ENCODE measurements at regions not wholly inside any gene's neighbourhood (a gene's known extent, or its start where the extent isn't known, plus 50 kb on each side); places are given as distances from the start of the nearest gene placed in this dataset.

- Histone ChIP-seq H3K4me1 (ENCODE audit: control insufficient read depth, extremely low read depth, insufficient read depth, low read length) (no peaks in the 10 kb centered on the region), H3K27me3 (ENCODE audit: control insufficient read depth, insufficient read depth, low read length) (no peaks in the 10 kb centered on the region), H3K9me3 (ENCODE audit: control insufficient read depth, insufficient read depth, low read depth, low read length) (no peaks in the 10 kb centered on the region), H3K27ac (ENCODE audit: insufficient read depth, low read length) (no peak overlapping the region), H3K36me3 (ENCODE audit: control insufficient read depth, insufficient read depth, low read length) (no peaks in the 10 kb centered on the region), H3K4me3 (replicated peaks in 1 of 4; ENCODE audit: control extremely low read depth in 1 of 4, insufficient read depth in 1 of 4, low read depth in 3 of 4, low read length in 4 of 4) (no peak overlapping the region), H3K4me2 (ENCODE audit: extremely low read depth, insufficient read depth, low read length) (no peak overlapping the region), H4K20me1 (ENCODE audit: control insufficient read depth, extremely low read depth, insufficient read depth, low read length) (no peaks in the 10 kb centered on the region), H3K9ac (ENCODE audit: insufficient read depth, low read length) (no peak overlapping the region), H2AFZ (ENCODE audit: low read length) (no peak overlapping the region), H3K79me2 (ENCODE audit: control insufficient read depth, insufficient read depth, low read length) (no peaks in the 10 kb centered on the region)
- TF ChIP-seq, protein P1, sequence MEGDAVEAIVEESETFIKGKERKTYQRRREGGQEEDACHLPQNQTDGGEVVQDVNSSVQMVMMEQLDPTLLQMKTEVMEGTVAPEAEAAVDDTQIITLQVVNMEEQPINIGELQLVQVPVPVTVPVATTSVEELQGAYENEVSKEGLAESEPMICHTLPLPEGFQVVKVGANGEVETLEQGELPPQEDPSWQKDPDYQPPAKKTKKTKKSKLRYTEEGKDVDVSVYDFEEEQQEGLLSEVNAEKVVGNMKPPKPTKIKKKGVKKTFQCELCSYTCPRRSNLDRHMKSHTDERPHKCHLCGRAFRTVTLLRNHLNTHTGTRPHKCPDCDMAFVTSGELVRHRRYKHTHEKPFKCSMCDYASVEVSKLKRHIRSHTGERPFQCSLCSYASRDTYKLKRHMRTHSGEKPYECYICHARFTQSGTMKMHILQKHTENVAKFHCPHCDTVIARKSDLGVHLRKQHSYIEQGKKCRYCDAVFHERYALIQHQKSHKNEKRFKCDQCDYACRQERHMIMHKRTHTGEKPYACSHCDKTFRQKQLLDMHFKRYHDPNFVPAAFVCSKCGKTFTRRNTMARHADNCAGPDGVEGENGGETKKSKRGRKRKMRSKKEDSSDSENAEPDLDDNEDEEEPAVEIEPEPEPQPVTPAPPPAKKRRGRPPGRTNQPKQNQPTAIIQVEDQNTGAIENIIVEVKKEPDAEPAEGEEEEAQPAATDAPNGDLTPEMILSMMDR (conservative IDR thresholded peaks at IDR 0.05 in 1 of 2, IDR thresholded peaks at IDR 0.05 in 1 of 2; ENCODE audit: low read depth in 1 of 2, low read length in 2 of 2) = no peak
- TF ChIP-seq EZH2 (IDR thresholded peaks at IDR 0.05; ENCODE audit: low read length, missing control alignments) = no peak
- DNase-seq (ENCODE audit: low read depth in 2 of 2) = no peak
Measured at GRCh38 chr9:17863213-17863883, 284.5 kb downstream of the SH3GL2 start.

DNA sequence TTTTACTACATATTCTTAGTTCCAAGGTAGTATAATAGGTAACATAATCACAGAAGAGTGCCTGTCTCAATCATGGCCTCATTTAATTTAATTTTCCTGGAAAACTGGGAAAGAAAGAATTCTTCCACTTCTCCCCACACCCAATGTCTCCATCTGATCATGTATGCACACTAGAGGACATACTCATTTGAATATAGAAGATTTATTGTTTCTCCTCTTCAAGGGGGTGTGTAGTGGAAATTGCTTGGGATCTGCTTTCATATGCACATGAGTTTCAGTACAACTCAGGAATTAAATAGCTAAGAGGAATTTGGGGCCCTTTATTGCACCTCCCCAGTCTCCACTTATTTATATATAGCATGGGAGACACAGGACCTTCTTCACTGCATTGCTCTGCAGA lies 285.1 kb downstream of the SH3GL2 start:
- Histone ChIP-seq H3K9me3 (ENCODE audit: control insufficient read depth, insufficient read depth, low read depth, low read length) (no peaks in the 10 kb centered on the region), H3K4me3 (replicated peaks in 1 of 4; ENCODE audit: control extremely low read depth in 1 of 4, insufficient read depth in 1 of 4, low read depth in 3 of 4, low read length in 4 of 4) (no peak overlapping the region)

DNA sequence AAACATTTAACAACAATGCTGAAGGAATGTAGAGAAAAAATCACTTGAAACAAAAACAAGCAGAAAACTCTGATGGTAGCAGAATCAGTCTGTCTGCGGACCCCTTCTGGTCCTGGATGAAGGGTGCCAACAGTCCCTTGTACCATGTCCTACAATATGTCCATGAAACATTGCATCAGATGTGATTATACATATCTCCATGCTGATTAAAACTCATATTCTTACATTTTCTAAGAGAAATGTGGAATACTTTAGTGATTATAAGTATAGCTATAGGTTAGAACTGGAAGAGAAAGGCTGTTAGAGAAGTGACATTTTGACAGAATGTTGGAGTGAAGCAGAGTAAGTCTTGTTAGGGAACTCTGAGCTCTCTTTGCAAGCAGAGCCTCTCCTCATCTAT lies 286.1 kb downstream of the SH3GL2 start:
- H3K27ac ChIP-seq (ENCODE audit: insufficient read depth, low read length) = no peak overlapping the region
- no peak overlapping the region for H3K4me2 ChIP-seq (ENCODE audit: extremely low read depth, insufficient read depth, low read length)
- no peak for DNase-seq (ENCODE audit: low read depth in 2 of 2)
- no peak overlapping the region for H3K4me3 ChIP-seq (replicated peaks in 1 of 4; ENCODE audit: control extremely low read depth in 1 of 4, insufficient read depth in 1 of 4, low read depth in 3 of 4, low read length in 4 of 4)
- H3K4me1 ChIP-seq (ENCODE audit: control insufficient read depth, extremely low read depth, insufficient read depth, low read length) = no peaks in the 10 kb centered on the region
- no peak overlapping the region for H3K9ac ChIP-seq (ENCODE audit: insufficient read depth, low read length)
- H3K9me3 ChIP-seq (ENCODE audit: control insufficient read depth, insufficient read depth, low read depth, low read length) = no peaks in the 10 kb centered on the region
- H3K79me2 ChIP-seq (ENCODE audit: control insufficient read depth, insufficient read depth, low read length) = no peaks in the 10 kb centered on the region
- TF ChIP-seq EZH2 (IDR thresholded peaks at IDR 0.05; ENCODE audit: low read length, missing control alignments) = no peak
- TF ChIP-seq, protein P1 (conservative IDR thresholded peaks at IDR 0.05 in 1 of 2, IDR thresholded peaks at IDR 0.05 in 1 of 2; ENCODE audit: low read depth in 1 of 2, low read length in 2 of 2) = no peak
- no peaks in the 10 kb centered on the region for H4K20me1 ChIP-seq (ENCODE audit: control insufficient read depth, extremely low read depth, insufficient read depth, low read length)
- H3K27me3 ChIP-seq (ENCODE audit: control insufficient read depth, insufficient read depth, low read length) = no peaks in the 10 kb centered on the region
- no peaks in the 10 kb centered on the region for H3K36me3 ChIP-seq (ENCODE audit: control insufficient read depth, insufficient read depth, low read length)
- no peak overlapping the region for H2AFZ ChIP-seq (ENCODE audit: low read length)

More for the DNA sequence above, 285.1 kb downstream of the SH3GL2 start:
- Histone ChIP-seq H3K4me1 (ENCODE audit: control insufficient read depth, extremely low read depth, insufficient read depth, low read length) (no peaks in the 10 kb centered on the region), H3K27ac (ENCODE audit: insufficient read depth, low read length) (no peak overlapping the region), H3K36me3 (ENCODE audit: control insufficient read depth, insufficient read depth, low read length) (no peaks in the 10 kb centered on the region), H3K79me2 (ENCODE audit: control insufficient read depth, insufficient read depth, low read length) (no peaks in the 10 kb centered on the region), H3K9ac (ENCODE audit: insufficient read depth, low read length) (no peak overlapping the region), H2AFZ (ENCODE audit: low read length) (no peak overlapping the region), H3K27me3 (ENCODE audit: control insufficient read depth, insufficient read depth, low read length) (no peaks in the 10 kb centered on the region), H3K4me2 (ENCODE audit: extremely low read depth, insufficient read depth, low read length) (no peak overlapping the region), H4K20me1 (ENCODE audit: control insufficient read depth, extremely low read depth, insufficient read depth, low read length) (no peaks in the 10 kb centered on the region)
- no peak for DNase-seq (ENCODE audit: low read depth in 2 of 2)
- TF ChIP-seq EZH2 (IDR thresholded peaks at IDR 0.05; ENCODE audit: low read length, missing control alignments) = no peak
- TF ChIP-seq, protein P1 (conservative IDR thresholded peaks at IDR 0.05 in 1 of 2, IDR thresholded peaks at IDR 0.05 in 1 of 2; ENCODE audit: low read depth in 1 of 2, low read length in 2 of 2) = no peak
